NCI-H524 (cell line): ENCODE measurements at regions not wholly inside any gene's neighbourhood (a gene's known extent, or its start where the extent isn't known, plus 50 kb on each side); places are given as distances from the start of the nearest gene placed in this dataset.

Experiments used
- DNase-seq, 2 experiments: peaks; one replicate each; lab custom pipeline; 2025; lab: John Stamatoyannopoulos, UW

DNA sequence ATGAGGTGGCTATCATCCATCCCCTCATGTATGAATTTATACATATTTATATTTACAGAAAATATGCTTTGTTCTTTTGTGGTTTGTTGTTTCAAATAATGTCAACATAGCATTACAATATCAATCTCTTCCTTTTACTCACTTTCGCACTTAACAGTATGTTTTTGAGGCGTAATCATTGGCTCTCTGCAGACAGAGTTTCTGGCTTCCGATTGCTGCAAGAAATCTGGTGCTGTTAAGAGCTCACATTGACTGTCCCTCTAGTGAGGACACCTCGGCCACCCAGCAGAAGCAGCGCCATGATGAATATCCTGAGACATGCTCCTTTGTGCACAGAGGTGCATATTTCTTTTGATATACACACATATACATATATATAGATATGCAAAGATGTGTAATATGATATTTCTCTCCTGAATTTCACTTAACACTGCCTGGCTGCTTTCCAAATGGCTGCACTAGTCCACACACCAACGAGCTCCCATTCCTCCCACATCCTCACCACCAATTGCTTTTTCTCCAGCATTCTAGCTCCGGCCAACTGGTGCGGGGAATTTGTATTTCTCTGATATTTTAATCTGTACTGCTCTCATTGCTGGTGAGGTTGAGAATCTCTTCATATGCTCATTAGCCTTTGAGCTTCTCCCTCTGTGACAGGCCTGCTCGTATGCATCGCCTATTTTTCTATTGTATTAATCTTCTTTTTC lies 248.4 kb downstream of the SIPA1L2 start:
- DNase-seq: no peak

DNA sequence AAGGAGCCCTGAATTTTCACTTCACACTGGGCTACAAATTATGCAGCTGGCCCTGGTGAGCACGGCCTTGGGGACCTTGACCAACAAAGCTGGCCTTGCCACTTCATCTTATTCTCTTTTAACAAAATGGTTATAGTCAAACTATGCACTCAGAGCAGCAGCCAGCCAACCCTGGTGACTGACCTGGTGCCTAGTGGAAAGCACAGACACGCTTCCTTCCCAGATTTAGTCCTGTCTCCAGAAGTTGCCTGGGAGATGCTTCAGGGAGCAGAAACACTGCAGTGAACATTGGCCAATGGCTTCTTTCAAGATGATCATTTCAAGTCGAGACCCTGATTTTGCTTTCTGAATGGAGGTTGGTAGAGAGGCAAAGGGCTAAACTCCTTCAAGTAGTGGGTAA lies 249.3 kb downstream of the SIPA1L2 start:
- no peak for DNase-seq

DNA sequence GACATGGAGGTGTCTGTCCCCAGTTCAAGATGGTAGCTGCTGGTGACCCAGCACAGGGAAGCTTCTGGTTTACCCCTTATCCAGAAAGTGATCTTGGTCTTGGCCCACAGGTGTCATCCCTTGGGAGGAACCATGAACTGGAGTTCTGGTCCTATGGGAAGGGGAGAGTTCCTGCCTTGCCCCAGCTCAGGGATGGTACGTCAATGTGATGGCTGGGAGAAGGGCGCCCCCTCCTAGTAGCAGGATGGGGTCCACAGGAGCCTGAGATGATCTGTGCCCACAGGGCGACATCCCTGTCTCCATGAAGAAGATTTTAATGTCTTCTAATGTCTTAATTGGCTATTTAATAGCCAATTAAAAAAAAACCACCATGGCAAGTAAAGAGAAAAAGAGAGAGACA lies 249.8 kb downstream of the SIPA1L2 start:
- DNase-seq: no peak

DNA sequence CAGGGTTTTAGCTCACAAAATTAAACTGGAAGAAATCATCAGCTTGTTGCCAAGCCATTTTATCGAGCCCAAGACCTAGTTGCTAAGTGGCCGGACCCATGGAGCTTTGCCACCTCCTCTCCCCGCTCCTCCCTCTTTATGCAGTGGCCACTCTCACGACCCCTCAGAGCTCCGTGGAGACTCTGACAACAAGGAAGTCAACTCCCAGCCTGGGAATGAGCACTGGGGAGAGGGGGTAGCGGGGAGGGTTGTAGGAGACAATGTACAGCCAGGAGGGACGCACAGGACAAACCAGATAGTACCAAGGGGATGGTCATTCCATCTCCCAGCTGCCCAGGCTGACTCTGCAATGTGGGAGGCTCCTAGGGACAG lies 250.9 kb downstream of the SIPA1L2 start:
- DNase-seq: no peak

DNA sequence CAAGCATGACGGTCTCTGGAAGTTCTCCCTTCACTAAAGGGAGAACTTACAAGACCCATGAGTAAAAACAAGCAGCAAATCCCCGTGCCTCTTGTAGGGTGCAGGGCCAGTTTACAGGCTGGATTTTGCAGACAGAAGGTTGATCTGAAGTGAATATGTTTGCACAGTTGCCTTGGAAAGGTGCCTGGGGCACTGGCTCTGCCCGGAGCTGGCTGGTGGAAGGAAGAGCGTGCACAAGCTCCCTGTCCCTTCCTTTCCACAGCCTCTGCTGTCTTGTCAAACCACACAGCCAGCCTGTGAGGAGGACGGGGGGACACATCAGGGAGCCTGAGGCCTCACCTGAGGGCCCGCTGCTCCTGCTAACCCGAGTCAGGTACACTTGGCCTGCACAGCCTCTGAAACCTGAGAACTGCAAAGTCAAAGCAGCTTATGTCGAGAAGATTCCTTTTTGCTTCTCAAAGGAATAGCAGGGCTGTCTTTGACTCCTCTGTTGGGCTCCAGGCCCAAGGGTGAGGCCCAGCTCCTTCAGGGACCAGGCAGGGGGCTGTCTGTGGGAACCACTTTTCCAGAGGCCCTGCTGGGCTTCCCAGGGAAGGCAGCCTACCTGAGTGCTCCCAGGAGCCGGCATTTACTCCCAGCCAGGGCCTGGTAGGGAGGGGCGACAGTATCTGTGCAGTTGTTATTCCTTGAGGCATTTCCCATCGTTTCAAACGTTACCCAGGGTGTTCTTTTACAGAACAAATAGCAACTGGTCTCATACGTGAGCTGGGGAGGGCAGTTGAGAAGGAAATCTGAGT lies 251.5 kb downstream of the SIPA1L2 start:
- DNase-seq: no peak

DNA sequence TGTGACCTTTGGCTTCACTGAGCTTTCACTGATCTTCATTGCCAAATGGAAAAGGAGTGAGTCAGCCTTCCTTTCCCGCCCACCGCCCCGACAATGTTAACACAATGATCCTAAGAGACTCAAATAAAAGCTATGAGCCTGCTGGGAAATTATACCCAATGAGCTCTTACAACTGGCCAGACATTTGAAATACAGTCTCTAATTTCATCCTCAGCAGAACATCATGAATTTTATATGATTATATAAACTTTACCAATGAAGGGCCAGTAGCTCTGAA lies 252.5 kb downstream of the SIPA1L2 start:
- no peak for DNase-seq

DNA sequence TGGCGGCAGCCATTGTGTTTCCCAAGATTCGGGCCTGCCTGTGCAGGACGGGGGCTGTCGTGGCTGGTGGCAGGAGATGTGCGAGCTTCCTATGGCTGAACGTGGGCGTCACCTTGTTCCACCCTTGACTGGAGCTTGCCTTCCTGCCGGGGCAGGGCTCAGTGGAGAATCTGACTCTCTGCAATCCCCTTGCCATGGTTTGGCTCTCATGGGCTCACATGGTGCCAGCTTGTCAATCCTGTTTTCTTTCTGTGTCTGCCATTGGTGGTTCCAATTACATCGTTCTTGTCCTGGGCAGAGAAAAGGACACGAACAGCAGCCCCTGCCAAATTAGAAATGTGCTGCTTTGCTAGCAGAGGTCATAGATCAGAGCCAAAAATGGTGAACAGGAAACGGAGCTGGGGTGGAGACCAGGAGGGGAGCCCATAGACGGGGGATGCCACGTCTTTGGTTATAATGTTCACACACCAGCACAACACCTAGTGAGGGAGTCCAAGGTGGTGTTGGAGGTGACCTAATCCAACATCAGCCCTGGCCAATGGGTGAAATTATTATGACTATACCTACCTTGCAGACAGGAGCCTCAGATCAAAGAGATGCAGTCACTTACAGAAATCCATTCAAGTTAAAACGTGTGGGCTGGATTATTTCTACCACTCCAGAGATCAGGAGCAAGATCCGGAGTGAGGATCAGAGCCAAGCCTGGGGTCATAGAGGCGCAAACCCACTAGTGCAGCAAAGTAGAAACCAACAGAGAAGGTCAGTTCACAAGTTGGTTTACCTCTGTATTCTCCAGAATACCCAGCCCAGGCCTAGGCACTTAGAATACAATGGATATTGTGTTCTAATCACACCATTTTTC lies 253.1 kb downstream of the SIPA1L2 start:
- no peak for DNase-seq

DNA sequence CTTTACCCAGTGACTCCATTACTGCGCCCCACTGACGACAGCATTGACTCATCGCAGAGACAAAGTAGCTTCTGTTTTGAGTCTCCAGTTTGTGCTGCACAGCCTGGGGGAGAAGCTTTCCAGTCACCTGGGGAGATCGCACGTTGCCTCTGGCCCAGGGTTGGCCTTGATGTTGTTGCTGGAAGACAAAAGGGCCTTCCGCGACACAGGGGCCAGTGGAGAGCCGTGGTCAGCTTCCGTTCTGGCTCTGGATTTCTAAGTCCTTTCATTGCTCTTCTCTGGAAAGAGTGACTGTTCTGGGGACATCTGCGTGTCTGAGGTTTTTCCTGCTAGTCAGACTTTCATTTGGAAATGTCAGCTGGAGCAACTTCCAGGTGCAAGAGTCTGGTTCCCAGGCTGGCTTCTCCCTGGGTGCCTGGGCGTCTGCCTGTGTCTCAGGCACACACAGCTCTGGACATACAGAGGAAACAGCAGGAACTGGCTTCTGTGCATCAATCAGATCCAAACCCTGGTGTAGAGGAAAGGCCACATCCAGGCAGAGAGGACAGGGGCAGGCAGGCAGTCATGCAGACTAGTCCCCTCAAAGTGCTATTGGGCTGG lies 257.0 kb downstream of the SIPA1L2 start:
- DNase-seq: no peak

DNA sequence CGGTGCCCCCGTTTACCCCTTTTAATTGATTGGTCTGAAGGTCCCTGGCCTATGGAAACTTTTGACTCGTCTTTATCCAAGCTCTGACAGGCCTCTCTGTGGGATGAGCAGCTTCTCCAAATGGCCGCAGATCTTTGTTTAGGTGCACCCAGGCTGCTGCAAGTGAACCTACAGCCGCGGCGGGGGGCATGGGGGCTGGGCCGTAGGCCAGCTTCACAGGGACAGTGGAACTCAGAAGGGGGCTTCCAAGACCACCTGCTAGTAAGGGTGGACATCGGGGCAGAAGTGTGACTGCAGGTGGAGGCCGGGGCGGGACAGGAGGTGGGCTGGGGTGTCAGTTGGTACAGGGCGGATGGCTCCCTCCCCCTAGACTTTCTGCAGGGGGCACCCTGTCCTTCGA lies 257.5 kb downstream of the SIPA1L2 start:
- DNase-seq: no peak

DNA sequence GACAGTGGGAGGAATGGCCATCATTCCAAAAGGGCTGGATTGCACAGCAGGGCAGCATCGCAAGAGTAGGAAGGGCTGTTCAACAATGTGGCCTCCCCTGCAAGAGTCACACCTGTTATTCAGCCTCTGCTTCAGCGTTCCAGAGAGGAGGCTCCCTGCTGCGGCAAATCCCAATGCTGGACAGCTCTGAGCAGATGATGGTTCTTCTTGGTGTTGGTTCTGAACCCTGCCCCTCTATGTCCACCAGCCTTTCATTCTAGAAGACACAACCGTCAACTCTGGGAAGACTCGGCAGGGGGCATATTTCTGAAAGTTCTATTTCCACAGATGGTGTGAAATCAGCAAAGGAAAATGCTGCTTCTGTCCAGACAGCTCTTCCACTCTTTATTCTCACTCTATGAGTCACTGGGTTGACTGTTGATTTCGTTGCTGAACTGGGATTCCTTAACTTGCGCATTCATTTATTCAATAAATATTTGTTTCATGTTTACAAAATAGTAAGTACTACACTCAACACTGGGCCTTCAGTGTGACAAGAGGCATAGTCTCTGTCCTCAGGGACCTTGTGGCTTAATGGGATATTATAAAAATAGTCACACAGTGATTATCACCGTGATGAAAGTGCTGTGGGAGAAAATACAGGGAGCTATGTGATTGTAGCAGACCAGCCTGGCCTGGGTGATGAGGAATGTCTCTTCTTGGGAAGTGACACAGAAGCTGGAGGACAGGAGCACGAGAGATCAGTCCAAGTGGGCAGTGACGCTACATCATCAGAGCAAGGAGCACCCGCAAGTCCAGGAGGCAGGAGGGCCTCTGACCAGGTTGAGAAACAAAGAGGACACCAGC lies 260.3 kb downstream of the SIPA1L2 start:
- DNase-seq: no peak

DNA sequence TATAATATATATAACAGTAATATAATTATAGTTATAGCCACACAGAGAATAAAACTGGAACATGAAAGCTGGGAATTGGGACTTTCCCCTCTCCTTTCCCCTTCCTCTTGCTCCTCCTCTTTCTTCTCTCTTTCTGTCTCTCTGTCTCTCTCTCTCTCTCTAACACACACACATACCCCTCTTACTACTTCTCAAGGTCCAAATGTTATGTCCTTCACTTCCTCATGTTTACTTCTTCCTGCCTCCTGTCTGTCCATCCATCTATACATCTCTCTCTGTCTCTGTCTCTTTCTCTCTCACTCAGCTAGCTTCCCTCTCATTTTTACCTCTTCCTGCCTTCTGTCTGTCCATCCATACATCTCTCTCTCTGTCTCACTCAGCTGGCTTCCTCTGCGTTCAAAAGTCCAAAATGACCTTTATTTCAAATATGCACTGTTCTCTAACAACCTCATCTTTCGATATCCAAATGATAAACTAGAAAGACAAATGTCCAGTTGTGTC lies 261.1 kb downstream of the SIPA1L2 start:
- DNase-seq: no peak

DNA sequence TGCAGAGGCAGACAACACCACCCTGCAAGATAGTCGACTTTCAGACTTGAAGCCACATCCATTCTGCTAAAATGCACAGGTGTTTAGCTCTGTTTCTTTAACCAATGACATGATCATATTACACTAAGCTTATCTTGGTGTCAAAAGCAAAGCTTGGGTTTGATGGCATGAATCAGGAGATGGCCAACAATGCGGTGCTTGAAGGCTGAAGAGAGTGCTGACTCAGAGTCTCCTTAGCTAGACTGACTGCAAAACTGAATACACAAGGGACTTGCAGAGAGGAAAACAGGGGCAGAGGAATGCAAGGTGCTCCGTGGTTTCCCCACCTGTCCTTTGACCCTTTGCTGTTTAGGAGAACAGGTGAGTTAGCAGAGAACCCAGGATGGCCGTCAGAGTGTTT lies 262.6 kb downstream of the SIPA1L2 start:
- DNase-seq: peak in 1 of 2 experiments; percentile 38

DNA sequence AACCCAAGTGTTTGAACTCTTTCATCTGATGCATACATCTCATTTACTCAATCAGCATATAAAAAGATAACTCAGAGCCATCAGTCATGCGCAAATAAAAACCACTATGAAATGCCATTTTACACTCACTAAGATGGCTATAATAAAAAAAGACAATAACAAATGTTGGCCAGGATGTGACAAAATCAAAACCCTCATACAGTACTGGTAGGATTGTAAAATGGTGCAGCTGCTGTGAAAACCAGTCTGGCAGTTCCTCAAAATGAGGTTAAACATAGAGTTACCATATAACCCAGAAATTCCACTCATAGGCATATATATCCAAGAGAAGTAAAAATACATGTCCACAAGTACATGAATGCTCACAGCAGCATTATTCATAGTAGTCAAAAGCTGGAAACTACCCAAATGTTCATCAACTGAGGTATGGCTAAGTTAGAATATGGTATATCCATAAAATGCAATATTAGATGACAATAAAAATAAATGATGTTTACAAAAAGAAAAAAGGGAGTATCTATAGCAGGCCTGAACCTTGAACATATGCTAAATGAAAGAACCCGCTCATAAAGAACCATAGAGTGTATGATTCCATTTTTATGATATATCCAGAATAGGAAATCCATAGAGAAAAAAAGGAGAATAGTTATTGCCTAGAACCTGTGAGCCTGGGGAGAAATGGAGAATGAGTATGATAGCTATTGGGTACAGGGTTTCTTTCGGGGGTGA lies 265.1 kb downstream of the SIPA1L2 start:
- no peak for DNase-seq

DNA sequence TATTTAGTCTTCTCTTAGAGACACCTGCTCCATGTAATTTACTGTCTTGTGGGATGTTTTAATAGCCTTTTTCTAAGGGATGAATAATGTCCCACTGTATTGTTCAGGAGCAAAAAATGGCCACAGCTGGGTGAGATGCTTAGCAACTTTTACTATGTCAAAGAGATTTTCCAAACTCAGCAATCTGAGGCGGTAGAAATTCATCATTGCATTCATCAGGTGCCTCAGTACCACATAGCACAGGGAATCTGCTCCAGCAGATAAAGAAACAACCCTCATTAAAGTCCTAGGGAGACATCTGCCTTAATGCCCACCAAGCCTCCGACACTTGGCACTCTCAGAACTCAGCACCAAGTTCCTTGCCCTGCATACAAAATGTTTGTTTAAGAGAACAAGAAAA lies 266.9 kb downstream of the SIPA1L2 start:
- DNase-seq: no peak

DNA sequence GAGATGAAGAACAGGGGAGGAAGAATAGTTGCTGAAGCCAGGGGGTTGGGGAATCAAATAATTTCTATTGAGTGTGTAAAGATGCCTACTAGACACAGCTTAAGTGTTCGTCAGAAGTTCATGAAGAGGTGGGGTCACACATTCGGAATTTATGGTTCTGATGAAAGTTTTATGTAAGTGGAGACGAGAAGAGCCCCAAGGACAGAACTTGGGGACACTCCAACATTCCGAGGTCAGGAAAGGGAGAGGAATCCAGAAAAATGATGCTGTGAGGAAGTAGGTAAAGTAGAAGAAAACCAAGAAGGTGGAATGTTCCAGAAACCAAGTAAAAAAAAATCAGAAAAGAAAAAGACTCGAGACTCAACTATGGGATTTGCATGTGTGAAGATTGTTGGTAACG lies 272.5 kb downstream of the SIPA1L2 start:
- DNase-seq: no peak

DNA sequence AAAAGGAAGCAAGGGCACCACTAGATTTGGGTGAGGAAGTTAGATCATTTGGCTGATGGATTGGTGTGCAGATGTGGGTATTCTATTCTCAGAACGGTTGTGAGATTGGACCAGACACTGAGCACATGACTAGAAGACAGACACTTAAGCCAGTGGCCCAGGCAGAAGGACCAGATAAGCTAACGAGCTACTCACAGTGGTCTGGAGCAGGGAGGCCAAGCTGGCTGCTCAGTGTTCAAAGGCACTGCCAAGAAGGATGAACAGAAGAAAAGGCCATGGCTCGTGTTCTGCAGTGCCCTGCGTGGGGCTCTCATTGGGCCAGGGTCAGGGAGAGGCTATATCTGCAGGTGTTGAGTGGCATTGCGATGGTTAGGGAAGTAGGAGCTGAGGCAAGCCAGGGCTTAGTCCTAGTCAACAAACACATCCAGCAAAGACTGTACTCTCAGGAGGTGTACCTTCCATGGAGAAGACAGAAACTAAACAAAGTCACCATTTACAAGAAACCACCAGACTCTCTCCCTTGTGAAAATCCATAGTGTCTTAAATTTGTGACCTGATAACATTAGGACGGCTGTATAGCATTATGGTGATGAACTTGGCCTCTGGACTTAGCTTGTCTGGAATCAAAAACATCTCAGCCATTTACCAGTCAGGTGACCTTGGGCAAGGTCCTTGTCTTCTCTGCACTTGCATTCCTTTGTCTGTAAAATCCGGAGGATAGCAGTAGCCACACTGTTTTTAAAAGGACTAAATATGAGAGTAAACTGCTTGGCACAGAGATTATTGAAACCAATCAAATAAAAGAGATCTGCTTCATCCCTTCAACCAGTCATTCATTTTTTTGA lies 274.5 kb downstream of the SIPA1L2 start:
- DNase-seq: no peak

DNA sequence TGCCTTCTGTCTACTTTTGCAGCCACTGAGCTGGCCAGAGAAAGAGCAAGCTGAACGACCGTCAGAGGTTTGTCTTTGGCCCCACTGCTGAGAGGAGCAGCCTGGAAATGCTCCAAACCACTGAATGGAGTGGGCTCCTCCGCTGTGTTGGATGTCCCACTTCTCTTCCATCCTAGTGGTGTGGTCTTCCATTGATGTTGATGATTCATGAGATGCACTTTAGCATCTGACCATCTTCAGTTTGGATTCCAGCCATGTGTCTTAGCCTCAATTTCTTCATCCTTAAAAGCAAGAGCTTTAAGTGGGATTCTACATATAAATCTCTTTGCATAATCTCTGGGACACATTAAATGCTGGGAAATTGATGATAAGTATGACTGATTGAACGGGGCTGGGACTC lies 276.9 kb downstream of the SIPA1L2 start:
- no peak for DNase-seq

DNA sequence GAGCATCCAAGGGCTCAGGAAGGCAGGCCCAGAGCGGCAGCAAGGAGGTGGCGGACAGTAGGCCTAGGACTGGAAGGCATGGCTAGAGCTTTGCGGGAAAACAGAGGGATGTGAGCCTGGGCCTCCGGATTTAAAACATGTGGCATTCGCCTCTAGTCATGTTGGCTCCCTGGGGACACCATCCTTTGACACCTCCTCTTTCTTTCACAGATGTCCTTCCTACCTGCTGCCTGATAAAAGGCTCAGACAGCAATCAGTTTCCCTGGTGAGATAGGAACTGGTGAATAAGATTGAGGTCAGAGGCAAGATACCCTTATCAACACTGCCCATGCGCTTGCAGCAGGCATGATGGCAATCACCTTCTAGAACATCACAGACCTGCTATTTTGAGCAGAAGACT lies 277.6 kb downstream of the SIPA1L2 start:
- no peak for DNase-seq

DNA sequence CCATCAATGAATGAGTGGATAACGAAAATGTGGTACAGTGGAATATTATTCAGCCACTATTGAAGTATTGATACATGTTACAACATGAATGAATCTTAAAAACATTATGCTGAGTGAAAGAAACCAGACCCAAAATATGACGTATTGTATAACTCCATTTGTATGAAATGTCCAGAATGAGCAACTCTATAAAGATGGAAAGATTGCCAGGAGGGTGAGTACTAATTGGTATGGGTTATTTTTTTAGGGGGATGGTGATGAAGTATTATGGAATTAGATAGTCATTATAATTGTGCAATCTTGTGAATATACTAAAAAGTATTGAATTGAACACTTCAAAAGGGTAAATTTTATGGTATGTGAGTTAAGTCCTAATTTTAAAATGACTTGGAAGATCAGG lies 278.6 kb downstream of the SIPA1L2 start:
- no peak for DNase-seq

DNA sequence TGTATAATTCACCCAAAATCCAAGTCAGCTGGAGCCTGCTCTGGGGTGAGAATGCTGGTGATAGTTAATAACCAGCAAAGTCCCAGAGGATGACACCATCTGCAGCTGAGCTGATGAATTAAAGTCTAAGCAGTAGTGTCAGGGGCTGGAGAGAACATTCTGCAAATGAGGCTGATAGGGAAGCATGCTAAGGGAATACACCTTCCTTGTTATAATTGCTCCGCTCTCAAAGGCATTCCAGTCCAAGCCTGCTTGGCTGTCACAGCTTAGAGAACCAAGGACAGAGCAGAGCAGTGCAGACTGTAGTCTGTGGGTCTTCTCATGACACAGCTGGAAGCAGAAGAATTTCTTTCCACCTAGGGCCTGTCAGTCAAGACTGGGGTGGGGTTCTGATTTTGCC lies 283.1 kb downstream of the SIPA1L2 start:
- no peak for DNase-seq
